ENCODE measurements at regions not wholly inside any gene's neighbourhood (a gene's known extent, or its start where the extent isn't known, plus 50 kb on each side); places are given as distances from the start of the nearest gene placed in this dataset.
"Not testable (repeated sequence)": the region's sequence is repeated elsewhere in the genome, so short reads cannot be mapped to it uniquely, and the experiment has no call there.

DNA sequence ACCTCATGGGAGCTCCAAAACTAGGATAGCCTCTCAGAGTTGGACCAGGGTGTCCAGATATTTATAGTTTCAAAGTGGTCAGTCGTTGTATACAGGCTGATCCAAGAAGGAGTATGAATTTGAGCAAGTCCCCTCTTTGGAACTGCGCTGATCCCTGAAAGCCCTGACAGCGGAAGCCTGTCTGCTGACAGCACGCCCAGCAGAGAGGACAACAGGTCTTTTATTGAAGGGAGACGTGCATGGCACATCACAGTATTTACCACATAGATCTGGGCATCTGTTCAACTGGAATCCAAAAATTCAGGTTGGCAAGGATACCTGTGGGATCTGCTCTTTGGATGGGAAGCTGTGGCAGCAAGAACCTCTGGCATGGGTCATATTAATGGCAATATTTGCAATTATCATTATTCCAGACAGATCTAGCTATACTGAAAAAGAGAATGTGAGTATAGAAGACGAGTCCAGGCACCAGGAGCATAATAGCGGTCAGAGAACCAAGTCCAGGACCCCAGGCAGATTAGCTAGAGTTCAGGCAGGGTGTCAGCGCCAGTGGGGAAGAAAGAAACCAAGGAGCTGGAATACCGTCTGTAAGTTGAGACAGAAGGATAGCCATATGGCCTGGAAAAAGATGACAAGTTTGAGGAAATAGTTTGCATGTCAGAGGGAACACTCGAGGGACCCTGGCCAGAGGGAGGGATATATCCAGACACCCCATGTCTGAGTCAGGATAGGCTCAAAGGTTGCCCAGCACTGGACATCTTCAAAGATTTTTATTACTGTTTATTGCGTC lies 260.4 kb upstream of the FANCL start:
- DNase-seq: no peak

DNA sequence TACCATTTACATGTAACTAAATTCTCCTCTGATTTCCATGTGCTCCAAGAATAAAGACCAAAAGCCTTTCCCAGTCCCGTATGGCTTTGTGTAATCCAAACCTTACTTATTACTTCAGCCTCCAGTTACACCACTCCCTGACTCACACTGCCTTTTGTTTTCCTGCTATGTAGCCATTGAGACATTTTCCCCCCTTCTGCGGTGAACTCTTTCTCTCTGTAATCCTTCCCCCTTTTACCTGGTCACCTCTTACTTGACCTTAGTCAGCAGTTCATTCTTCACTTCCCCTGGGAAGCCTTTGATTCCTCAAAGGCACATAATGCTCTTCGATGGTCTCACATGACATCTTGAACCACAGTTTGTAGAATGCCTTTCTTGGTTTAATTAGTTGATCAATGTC lies 256.0 kb upstream of the FANCL start:
- DNase-seq: no peak

DNA sequence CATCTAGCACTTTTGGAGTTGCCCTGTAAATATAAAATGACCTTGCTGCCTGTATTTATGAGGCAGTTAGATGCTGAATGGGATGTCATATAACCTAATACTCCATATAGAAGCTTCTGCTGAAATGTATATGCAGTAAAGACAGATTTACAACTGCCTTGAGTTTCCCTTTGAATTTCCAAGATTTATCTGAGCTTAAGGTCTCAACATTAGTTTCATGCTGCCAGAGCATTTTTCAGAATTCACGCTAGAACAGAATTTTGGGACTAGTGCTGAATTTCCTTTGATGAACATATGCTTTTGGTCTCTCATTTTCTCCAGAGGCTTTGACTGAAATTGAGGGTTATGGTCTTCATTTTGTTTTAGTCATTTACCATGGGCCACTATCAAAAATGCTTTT lies 254.7 kb upstream of the FANCL start:
- no peak for DNase-seq

DNA sequence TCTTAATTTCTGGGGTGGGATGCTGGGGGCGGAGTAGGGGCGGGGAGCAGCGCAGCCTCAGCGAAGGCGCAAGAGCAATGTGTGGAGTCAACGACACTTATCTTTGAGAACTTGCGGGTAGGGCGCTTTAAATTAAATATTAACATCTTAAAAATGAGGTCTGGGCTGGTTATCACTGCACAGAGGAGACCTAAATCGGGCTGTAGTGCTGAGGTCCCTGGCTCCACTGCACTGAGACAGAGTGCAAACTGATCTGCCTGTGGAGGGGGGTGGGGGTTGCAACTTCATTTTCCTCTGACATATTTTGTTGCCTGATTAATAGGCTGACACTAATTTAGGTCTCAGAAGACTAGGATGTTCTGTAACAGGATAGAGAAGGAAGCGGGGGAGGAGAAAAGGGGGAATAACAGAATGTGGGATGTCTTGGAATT lies 253.0 kb upstream of the FANCL start:
- DNase-seq: no peak

DNA sequence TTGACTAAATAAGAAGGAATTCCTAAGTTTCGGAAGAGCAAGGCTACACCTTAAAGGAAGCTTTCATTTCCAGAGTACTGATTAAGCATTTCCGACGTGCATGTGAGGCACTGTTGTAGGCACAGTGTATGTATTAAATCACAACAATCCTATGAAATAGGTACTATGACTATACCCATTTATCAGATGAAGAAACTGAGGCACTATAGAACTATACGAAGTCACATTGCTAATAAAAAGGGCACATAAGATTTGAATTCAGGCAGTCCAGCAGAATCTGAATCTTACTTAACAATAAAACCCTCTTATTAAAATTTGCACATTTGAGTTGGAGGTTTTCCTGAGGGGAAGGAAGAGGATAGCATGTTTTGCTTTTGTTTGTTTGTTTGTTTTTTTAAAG lies 243.5 kb upstream of the FANCL start:
- DNase-seq: no peak

DNA sequence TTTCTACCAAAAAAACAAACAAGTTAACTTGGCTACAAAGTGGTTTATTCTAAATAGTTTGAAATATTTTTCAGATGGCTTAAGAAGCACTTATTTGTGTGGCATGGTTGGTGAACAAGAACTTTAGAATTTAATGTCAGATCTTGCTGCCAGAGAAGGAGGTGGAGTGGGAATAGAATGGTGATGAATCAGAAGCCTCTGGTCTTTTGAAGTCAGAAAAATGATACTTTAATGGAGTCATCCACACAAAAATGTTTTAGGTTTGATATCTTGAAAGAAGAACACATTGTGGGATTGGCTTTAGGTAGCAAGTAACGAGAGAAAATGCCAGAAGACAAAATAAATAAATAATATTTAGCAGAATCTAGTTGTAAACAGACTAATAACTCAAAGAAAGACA lies 243.1 kb upstream of the FANCL start:
- no peak for DNase-seq

DNA sequence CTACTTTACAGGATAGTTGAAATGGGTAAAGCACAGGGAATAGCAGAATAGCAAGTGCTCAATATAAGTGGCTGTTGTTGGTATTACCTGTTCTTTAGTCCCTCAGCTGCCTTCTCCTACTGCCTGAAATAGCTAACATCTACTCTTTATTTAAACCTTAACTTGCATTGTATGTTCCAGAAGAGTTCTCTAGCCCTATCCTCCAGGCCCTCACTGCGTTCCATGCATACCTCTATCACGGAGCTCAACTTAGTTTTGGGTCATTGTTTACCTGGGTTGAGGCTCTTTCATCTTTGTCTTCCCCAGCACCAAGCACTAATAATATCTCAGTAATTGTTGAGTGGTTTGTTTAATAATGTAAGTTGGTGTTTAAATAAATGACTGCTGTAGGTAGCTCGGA lies 242.2 kb upstream of the FANCL start:
- DNase-seq: no peak

DNA sequence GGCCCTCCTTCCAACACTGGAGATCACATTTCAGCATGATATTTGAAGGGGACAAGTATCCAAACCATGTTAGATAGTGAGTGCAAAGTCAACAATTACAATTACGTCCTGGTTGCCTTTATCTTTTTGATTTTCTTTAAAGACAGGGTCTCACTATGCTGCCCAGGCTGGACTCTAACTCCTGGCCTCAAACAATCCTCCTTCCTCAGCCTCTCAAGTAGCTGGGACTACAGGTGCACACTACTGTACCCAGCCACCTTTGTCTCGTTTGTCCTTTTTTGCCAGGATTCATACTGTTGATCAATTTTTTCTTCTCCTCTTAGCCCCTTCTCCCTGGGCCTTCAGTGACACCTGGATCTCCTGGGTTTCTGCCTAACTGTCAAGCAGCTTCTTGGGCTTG lies 240.5 kb upstream of the FANCL start:
- DNase-seq: no peak

DNA sequence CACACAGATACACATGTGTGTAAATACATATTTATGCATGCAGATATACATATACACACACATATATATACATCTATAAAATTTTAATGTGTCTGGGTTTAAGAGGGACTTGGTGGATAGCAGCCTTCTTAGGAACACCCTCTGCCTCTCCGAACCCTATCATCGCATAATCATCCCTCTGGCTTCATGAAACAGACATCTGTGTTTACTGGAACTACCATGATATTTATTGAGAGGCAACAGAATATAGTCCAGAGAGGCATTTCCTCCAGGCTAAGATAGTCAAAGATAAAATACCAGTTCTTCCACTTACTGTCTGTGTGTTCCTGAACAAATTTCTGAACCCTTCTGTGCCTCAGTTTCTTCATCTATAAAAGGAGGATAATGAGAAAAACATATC lies 239.0 kb upstream of the FANCL start:
- DNase-seq: no peak

DNA sequence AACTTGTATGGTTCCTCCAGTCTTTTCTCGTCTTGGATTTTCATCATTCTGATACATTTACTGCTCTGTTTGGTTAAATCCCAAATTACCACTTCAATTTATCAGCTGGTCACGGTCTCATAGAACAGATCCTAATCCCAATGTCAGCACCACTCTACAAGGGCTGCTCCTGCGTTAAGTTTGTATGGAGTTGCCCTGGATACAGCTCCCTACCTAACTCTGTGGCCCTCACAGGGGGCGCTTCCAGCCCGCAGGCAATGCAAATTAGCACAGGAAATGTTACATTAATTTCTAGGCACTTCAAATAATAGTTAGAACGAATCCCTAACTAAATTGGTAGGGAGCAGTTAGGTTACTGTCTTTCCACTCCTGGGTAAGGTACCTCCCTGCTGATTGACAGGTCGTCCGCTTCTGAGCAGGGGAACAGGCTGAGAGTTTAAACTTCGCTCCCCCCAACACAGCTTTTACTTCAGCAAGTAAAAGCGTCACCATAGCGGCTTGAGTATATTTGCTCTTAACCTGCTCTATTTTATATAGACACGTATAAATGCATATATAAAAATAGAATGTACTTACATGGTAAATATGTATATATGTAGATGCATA lies 238.5 kb upstream of the FANCL start:
- DNase-seq: no peak

DNA sequence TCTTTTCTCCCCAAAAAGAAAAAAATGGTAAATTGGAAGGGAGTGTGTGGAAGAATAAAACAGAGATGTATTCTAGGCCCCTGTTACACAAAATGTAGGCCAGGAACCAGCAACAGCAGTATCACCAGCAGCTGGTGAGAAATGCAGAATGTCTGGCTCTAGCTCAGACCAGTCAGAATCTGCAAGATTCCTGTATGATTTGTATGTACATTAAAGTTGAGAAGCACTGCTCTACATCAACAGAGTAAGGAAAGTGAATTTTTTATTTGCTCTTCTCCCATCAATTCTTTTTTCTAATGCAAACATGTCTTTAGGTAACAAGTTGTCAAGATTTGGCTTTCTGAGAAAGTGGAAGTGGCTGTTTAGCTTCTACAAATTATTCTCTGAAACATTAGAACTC lies 235.4 kb upstream of the FANCL start:
- DNase-seq: no peak

DNA sequence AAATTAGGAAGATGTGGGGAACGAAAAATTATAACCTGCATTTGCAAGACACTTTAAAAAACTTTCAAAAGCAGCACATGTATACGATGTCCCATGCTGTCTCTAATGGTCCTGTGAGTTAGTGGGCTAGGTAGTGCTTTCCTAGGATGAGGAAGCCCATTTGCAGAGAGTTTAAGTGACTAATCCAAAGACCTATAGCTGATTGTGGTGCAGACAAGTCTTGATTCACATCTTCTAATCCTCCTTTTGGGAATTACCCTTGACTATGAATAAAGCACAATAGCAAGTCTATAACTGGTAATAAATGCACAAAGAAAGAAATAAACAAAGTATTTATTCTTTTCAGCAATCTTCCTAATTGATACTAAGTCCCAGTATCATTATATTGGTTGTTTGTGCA lies 234.6 kb upstream of the FANCL start:
- no peak for DNase-seq

DNA sequence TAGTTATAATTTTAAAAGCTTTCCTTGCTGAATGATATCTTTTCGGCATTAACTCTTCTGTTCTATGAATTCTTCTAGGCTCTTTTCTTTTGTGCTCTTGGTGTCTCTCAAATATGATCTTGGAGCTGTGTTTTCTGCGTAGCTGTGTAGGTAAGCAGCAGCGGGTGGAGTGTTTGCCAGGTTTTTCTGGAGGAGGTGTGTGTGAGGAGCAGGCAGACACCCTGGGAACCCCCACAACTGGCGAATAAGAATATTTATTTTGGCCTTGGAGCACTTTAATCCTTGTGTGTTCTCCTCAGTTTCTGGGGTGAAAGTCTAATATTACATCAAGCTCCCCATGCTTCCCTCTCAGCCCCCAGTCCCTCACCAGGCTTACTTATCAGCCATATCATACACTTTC lies 232.0 kb upstream of the FANCL start:
- no peak for DNase-seq

DNA sequence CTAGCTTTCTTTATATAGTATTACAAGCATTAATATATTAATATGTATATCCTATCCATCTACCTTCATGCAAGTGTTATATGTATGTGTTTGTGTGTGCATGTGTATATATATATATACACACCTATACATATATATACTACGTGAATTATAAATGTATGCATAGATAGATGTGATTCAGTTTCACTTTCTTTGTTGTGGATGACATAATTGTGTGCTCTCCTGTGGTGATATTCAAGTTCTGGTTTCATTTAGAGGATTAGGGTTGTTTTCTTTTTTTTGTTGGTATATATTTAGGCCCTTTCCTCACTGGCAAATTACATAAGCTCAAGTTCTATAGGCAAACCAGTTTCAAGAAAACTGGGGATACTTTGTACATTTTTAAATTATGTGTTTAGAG lies 225.7 kb upstream of the FANCL start:
- DNase-seq: no peak

DNA sequence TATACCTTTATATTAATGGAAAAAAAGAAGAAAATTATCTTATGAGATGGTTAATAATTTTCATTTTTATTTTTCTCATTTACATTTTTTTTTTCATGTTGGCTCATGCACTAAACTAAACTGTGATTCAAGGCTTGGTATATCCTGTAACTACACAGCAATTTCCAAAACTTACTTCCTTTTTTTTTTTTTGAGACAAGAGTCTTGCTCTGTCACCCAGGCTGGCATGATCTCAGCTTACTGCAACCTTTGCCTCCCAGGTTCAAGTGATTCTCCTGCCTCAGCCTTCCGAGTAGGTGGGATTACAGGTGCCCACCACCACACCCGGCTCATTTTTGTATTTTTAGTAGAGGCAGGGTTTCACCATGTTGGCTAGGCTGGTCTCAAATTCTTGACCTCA lies 224.9 kb upstream of the FANCL start:
- DNase-seq: not testable (repeated sequence)

DNA sequence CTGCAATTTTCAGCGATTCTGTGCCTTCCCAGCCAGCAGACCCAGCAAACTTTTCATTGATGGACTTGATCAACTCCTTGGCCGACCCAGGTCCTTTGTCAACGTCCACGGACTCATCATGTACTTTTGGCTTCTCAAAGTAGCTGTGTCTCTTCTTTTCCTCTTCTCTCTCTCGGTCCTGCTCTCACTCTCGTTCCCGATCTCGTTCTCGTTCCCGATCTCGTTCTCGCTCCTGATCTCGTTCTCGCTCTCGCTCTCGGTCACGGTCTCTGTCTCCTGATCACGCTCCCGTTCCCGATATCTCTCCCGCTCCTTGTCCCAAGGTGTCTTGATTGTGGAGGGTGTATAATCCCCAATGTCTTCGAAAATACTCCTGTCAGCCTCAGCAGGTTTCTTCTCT lies 219.5 kb upstream of the FANCL start:
- DNase-seq: no peak

DNA sequence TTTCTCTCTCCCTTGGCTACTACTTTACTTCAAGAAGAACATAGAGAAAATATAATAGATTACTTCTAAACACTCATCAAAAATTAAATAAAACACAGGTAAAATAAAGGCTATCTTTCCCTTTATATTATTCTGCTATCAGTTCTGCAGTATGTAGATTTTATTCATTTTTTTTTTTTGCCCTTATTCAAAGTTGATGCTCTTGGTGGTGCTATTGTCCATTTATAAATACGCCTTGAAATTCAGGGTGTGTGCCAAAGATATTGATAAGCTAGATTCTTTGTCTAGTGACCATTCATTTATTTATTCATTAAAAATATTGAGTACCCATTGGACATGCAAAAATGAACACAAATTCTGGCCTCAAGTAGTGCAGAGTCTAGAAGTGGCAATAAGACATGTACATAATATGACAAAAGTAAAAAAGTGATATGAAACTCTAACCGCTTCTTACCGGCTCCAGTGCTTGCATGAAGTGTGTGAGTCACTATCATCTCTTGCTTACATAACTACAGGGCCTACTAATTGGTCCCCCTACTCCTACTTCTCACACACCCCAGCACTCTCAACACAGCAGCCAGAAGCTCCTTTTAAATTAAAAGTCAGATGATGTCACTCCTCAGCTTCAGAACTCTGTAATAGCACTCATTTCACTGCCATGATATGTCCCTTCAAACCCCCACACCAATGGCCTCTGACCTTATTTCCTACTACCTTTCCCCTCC lies 208.3 kb upstream of the FANCL start:
- peak; percentile 33 for DNase-seq

DNA sequence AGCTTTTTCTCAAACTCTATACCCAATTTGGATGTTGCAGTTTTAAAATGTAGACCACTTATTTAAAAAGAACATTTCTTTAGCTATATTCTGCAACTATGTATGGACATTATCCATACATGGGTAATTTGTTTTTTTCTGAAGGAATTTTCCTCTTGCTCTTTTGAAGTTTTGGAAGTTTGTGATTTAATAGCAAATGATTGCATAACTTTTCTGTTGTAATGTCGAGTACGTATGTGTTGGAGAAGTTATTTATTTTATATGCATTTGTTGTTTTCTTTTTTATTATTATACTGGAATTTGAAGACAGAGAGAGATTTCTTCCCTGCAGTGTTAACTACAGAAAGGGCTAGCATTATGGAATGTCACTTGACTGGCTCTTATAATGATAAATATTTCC lies 207.7 kb upstream of the FANCL start:
- DNase-seq: no peak

DNA sequence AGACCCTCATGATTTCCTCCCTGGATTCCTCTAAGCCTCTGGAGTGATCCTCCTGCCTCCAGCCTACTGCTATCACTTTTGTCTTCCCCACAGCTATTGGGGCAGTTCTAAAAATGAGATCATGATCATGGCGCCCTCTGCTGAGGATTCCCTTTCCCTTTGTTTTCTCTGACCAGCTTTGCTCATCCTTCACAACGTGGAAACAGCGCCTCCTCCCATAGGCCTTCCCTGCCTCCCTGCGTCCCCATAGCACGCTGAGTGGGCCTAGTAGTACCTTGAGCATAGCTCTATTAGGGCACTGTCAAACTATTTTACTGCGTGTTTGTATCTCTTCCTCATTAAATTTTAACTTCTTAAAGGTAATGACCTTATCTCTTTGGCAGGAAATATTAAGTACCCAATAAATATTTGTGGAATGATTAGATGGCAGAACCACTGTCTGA lies 207.0 kb upstream of the FANCL start:
- peak; percentile 79 for DNase-seq

DNA sequence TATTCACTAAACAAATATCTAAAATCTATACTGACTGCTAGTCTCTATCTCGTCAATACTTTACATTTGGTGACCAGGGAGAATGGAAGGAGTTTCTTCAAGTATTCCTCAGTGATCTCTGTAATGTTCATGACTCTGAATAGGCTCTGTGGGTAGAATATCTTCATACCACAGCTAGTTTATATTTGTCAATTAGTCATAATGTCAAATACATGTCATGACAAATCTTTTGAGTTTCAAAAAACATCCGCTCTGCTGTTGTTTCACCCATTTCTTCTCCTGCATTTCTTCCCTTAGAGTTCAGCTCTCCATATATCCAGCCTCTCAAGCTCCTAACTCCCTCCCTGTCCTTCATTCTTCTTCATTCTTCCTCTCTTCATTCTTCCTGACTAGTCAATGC lies 206.5 kb upstream of the FANCL start:
- DNase-seq: no peak

DNA sequence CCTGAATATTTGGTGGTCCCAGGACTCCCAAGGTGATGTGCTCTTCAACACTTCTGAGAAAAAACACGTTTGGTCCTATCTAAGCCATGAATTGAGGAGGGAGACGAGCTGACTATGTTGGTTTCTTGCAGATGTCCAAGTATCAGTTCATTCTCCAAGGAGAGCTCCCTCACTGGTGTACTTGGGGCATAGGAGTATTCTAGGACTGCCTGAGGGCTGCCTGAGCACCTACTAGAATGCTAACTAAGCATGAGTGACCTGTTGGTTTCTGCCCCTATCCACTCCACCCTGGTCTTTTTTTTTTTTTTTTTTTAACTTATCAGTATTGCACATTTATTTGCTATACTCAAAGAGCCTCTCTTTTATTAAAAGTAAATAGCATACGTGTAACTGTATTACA lies 200.5 kb upstream of the FANCL start:
- no peak for DNase-seq

DNA sequence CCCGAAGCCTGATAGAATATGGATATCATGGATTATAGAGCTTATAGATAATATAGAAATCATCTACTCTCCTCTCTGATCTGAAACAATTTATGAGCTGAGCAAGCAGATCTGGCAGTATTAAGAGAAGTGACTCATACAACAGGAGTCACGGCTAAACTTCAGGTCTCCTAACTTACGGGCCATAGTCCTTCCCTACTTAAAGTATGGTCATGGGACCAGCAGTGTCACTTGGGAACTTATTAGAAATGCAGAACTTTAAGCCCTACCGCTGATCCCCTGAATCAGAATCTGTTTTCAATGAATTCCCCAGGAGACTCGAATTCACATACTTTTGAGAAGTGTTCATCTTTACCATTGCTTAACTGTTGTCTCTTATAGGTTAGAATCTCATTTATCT lies 195.7 kb upstream of the FANCL start:
- DNase-seq: no peak

DNA sequence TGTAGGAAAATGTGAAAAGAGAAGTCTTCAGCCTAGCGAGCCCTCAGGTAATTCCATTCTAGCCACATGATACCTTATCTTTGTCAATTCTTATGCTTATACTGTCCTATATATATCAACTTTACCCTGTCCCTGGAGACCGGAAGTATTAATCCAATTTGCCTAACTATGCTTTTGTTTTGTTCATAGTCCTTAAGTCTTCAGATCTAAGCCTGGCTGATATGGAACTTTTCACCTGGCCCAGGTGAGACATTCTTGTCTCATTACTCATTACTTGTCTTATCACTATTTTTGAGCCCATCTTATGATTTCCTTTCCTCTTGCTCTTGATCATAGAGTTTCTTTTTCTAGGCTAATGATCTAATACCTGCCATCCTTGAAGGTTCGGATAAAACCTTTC lies 194.1 kb upstream of the FANCL start:
- DNase-seq: no peak

DNA sequence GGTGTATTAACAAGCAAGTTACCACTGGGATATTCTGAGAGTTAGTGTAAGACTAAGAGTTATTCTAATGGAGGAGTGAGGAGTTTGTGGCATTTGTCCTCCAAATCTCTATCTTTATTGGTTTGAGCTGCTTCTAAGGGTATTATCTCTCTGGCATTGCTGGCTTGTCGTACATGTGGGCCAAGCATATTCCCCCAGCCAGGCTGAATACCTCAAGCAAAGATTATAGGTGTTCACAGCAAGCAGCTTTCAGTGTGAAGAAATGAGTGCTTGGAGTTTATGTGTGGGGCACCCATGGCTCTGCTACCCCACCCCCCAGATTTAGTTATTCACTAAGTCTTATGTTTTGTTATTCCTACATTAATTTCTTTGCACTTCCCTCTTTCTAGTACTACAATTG lies 193.6 kb upstream of the FANCL start:
- no peak for DNase-seq
